ENCODE measurements at regions not wholly inside any gene's neighbourhood (a gene's known extent, or its start where the extent isn't known, plus 50 kb on each side); places are given as distances from the start of the nearest gene placed in this dataset.

- peaks cover 0 to 3% (median 0%) of the 10 kb centered on the region in 4 donors for H3K4me1 ChIP-seq
- H3K36me3 ChIP-seq = no peaks in the 10 kb centered on the region
- H3K27ac ChIP-seq = no peak overlapping the region
- H3K4me3 ChIP-seq = no peak overlapping the region
- no peaks in the 10 kb centered on the region for H3K27me3 ChIP-seq
- TF ChIP-seq CTCF (IDR thresholded peaks at IDR 0.05) = no peak
- intact Hi-C loops (cut with DNase I; ENCODE audit: low total_unique reads) = no loop called here
- H3K9me3 ChIP-seq = no peaks in the 10 kb centered on the region
- DNase-seq = no peak
These were observed 190.7 kb upstream of the MOCS1 start for GRCh38 chr6:40124924-40125323.

- Histone ChIP-seq H3K27ac (no peak overlapping the region), H3K27me3 (no peaks in the 10 kb centered on the region), H3K36me3 (no peaks in the 10 kb centered on the region), H3K4me1 (peaks cover 0 to 6% (median 0%) of the 10 kb centered on the region in 4 donors), H3K4me3 (no peak overlapping the region), H3K9me3 (no peaks in the 10 kb centered on the region)
- intact Hi-C loops (cut with DNase I; ENCODE audit: low total_unique reads) = no loop called here
- TF ChIP-seq CTCF (IDR thresholded peaks at IDR 0.05) = no peak
- DNase-seq = no peak
These were observed 182.6 kb upstream of the MOCS1 start for GRCh38 chr6:40116832-40117231.

- H3K4me1 ChIP-seq = peaks cover 0 to 14% (median 0%) of the 10 kb centered on the region in 4 donors
These were observed 178.1 kb upstream of the MOCS1 start for GRCh38 chr6:40112350-40112749.

GRCh38 chr6:40108736-40109135 is 174.5 kb upstream of the MOCS1 start:
- no peak for TF ChIP-seq CTCF (IDR thresholded peaks at IDR 0.05)
- Histone ChIP-seq H3K4me1 (peaks cover 0 to 14% (median 0%) of the 10 kb centered on the region in 4 donors), H3K4me3 (no peak overlapping the region), H3K36me3 (no peaks in the 10 kb centered on the region), H3K9me3 (no peaks in the 10 kb centered on the region), H3K27ac (no peak overlapping the region), H3K27me3 (no peaks in the 10 kb centered on the region)
- no peak for DNase-seq
- intact Hi-C loops (cut with DNase I; ENCODE audit: low total_unique reads) = no loop called here

More at GRCh38 chr6:40112350-40112749, 178.1 kb upstream of the MOCS1 start:
- intact Hi-C loops (cut with DNase I; ENCODE audit: low total_unique reads) = no loop called here
- TF ChIP-seq CTCF (IDR thresholded peaks at IDR 0.05) = no peak
- Histone ChIP-seq H3K27me3 (no peaks in the 10 kb centered on the region), H3K36me3 (no peaks in the 10 kb centered on the region), H3K4me3 (no peak overlapping the region), H3K27ac (no peak overlapping the region), H3K9me3 (no peaks in the 10 kb centered on the region)
- no peak for DNase-seq

- no peak overlapping the region for H3K4me3 ChIP-seq
- peaks cover 0 to 8% (median 0%) of the 10 kb centered on the region in 4 donors for H3K4me1 ChIP-seq
- H3K36me3 ChIP-seq = no peaks in the 10 kb centered on the region
- intact Hi-C loops (cut with DNase I; ENCODE audit: low total_unique reads) = no loop called here
- TF ChIP-seq CTCF (IDR thresholded peaks at IDR 0.05) = no peak
- H3K27ac ChIP-seq = no peak overlapping the region
- no peaks in the 10 kb centered on the region for H3K9me3 ChIP-seq
- H3K27me3 ChIP-seq = no peaks in the 10 kb centered on the region
- no peak for DNase-seq
These were observed 172.6 kb upstream of the MOCS1 start for GRCh38 chr6:40106840-40107239.

GRCh38 chr6:40098774-40099173 is 164.5 kb upstream of the MOCS1 start:
- intact Hi-C loops (cut with DNase I; ENCODE audit: low total_unique reads) = no loop called here
- no peak for TF ChIP-seq CTCF (IDR thresholded peaks at IDR 0.05)

More at GRCh38 chr6:40098774-40099173, 164.5 kb upstream of the MOCS1 start:
- H3K4me3 ChIP-seq = no peak overlapping the region
- DNase-seq = no peak
- H3K36me3 ChIP-seq = no peaks in the 10 kb centered on the region
- no peak overlapping the region for H3K27ac ChIP-seq
- H3K9me3 ChIP-seq = no peaks in the 10 kb centered on the region
- H3K4me1 ChIP-seq = no peaks in the 10 kb centered on the region
- no peaks in the 10 kb centered on the region for H3K27me3 ChIP-seq

Data from tibial artery (tissue), 4 donors.